K562 (cell line): ENCODE measurements at regions not wholly inside any gene's neighbourhood (a gene's known extent, or its start where the extent isn't known, plus 50 kb on each side); places are given as distances from the start of the nearest gene placed in this dataset.

Experiments
- BDP1 ChIP-seq: IDR thresholded peaks from 3 replicates; pipeline ENCODE4 v1.6.1; 2011; ENCODE audit not compliant: insufficient read length, insufficient read depth
- BRF2 ChIP-seq: IDR thresholded peaks from 3 replicates; pipeline ENCODE4 v1.6.1; 2011; ENCODE audit warnings: borderline replicate concordance, mild to moderate bottlenecking; ENCODE audit not compliant: insufficient read length, insufficient read depth
- CEBPG ChIP-seq, 3 experiments: fragments of 200-800 bp in 1 of 3; sonication (Bioruptor generic) in 1 of 3; sonication (generic) in 1 of 3; formaldehyde crosslinking in 1 of 3; IDR thresholded peaks in 2 of 3; conservative IDR thresholded peaks in 1 of 3; 2 replicates each; pipeline versions ENCODE4 v1.6.1 to v1.8.0; 2016 to 2022; ENCODE audit warnings: missing compliant biosample characterization in 2 of 3, missing genetic modification characterization in 2 of 3, mild to moderate bottlenecking in 1 of 3, missing genetic modification reagents in 1 of 3
- CHD2 ChIP-seq: IDR thresholded peaks from 2 replicates; pipeline ENCODE4 v1.6.1; 2011; ENCODE audit warnings: low read depth, low read length
- DPF2 ChIP-seq: fragments of 450-650 bp; IDR thresholded peaks from 2 replicates; pipeline ENCODE4 v1.6.1; 2016
- MYNN ChIP-seq, 2 experiments: sonication (generic); formaldehyde crosslinking in 1 of 2; IDR thresholded peaks; 2 replicates each; pipeline versions ENCODE4 v1.5.0 to v1.6.1; 2016 to 2020; ENCODE audit warnings: antibody characterized with exemption in 1 of 2, missing genetic modification reagents in 1 of 2
- PCBP1 ChIP-seq: fragments of 200-400 bp; formaldehyde crosslinking; IDR thresholded peaks from 2 replicates; pipeline ENCODE4 v1.6.1; 2018; ENCODE audit warnings: mild to moderate bottlenecking, low read depth, low read length; ENCODE audit not compliant: poor library complexity, severe bottlenecking
- SMAD4 ChIP-seq: fragments of 250-450 bp; sonication (Bioruptor Pico); conservative IDR thresholded peaks from 2 replicates; pipeline ENCODE4 v1.8.0; 2021; ENCODE audit warnings: inconsistent platforms, mild to moderate bottlenecking, moderate library complexity
- ZNF318 ChIP-seq, 2 experiments: fragments of 450-650 bp; IDR thresholded peaks; 2 replicates each; pipeline ENCODE4 v1.6.1; 2016; ENCODE audit warnings: mild to moderate bottlenecking in 2 of 2, borderline replicate concordance in 1 of 2, low read depth in 1 of 2, moderate library complexity in 1 of 2
- ZNF398 ChIP-seq: fragments of 250-450 bp; sonication (Bioruptor Pico); IDR thresholded peaks from 2 replicates; pipeline ENCODE4 v1.8.0; 2021; ENCODE audit warnings: moderate library complexity, mild to moderate bottlenecking, inconsistent platforms
- ZNF449 ChIP-seq: fragments of 250-450 bp; sonication (Bioruptor Pico); IDR thresholded peaks from 2 replicates; pipeline ENCODE4 v1.8.0; 2022; ENCODE audit warnings: moderate library complexity, mild to moderate bottlenecking, inconsistent platforms

GRCh38 chr7:106774768-106775551, 90.1 kb upstream of the PIK3CG start (continued):
- TF ChIP-seq BRF2 (no peak), DPF2 (peak; percentile 86), SMAD4 (CRISPR knock-in tag) (peak; percentile 75), MYNN (IDR thresholded peaks at IDR 0.05) (peak; percentile 29; the same call in 1 of the 2 replicates), MYNN (CRISPR knock-in tag; IDR thresholded peaks at IDR 0.05) (no peak), ZNF318 (IDR thresholded peaks at IDR 0.05; ENCODE audit: borderline replicate concordance in 1 of 2, low read depth in 1 of 2) (peak; percentile 65 to 82; a peak in 2 of 4 replicates), CHD2 (0 out of 2 replicates have a peak, but pooled peaks have one; percentile 45), PCBP1 (no peak), BDP1 (no peak), ZNF449 (peak; percentile 88), ZNF398 (no peak), CEBPG (CRISPR knock-in tag; IDR thresholded peaks at IDR 0.05) (no peak), CEBPG (tag; conservative IDR thresholded peaks at IDR 0.05 in 1 of 2, IDR thresholded peaks at IDR 0.05 in 1 of 2) (no peak)
